ENCODE measurements at regions not wholly inside any gene's neighbourhood (a gene's known extent, or its start where the extent isn't known, plus 50 kb on each side); places are given as distances from the start of the nearest gene placed in this dataset.
"Not testable (repeated sequence)": the region's sequence is repeated elsewhere in the genome, so short reads cannot be mapped to it uniquely, and the experiment has no call there.

GRCh38 chr11:87703589-87703988 lies 471.7 kb downstream of the RAB38 start:
- TF ChIP-seq, protein P1, sequence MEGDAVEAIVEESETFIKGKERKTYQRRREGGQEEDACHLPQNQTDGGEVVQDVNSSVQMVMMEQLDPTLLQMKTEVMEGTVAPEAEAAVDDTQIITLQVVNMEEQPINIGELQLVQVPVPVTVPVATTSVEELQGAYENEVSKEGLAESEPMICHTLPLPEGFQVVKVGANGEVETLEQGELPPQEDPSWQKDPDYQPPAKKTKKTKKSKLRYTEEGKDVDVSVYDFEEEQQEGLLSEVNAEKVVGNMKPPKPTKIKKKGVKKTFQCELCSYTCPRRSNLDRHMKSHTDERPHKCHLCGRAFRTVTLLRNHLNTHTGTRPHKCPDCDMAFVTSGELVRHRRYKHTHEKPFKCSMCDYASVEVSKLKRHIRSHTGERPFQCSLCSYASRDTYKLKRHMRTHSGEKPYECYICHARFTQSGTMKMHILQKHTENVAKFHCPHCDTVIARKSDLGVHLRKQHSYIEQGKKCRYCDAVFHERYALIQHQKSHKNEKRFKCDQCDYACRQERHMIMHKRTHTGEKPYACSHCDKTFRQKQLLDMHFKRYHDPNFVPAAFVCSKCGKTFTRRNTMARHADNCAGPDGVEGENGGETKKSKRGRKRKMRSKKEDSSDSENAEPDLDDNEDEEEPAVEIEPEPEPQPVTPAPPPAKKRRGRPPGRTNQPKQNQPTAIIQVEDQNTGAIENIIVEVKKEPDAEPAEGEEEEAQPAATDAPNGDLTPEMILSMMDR (conservative IDR thresholded peaks at IDR 0.05 in 1 of 2, IDR thresholded peaks at IDR 0.05 in 1 of 2; ENCODE audit: low read depth in 1 of 2, low read length in 2 of 2) = not testable (repeated sequence)
- TF ChIP-seq EZH2 (IDR thresholded peaks at IDR 0.05; ENCODE audit: low read length, missing control alignments) = not testable (repeated sequence)
